ENCODE measurements at regions not wholly inside any gene's neighbourhood (a gene's known extent, or its start where the extent isn't known, plus 50 kb on each side); places are given as distances from the start of the nearest gene placed in this dataset.
A peak's percentile ranks its signal among the peaks of the same experiment; 100 is the strongest.
"Not testable (repeated sequence)": the region's sequence is repeated elsewhere in the genome, so short reads cannot be mapped to it uniquely, and the experiment has no call there.

- H2BK12ac ChIP-seq (ENCODE audit: low read length in 2 of 2) = no peak overlapping the region
- no peak overlapping the region for H2AFZ ChIP-seq (ENCODE audit: low read depth, low read length)
- no peak overlapping the region for H3K9ac ChIP-seq (ENCODE audit: low read length)
- no peaks in the 10 kb centered on the region for H3K4me1 ChIP-seq (ENCODE audit: control insufficient read depth, insufficient read depth, low read depth, low read length)
- H4K8ac ChIP-seq (ENCODE audit: low read length) = no peak overlapping the region
- no peak overlapping the region for H2AK5ac ChIP-seq (ENCODE audit: low read length, severe bottlenecking)
- peaks cover 0 to 12% of the 10 kb centered on the region in 2 experiments for H3K27me3 ChIP-seq (ENCODE audit: control insufficient read depth in 1 of 2, insufficient read depth in 1 of 2, low read length in 2 of 2)
- no peak overlapping the region for H2BK5ac ChIP-seq (ENCODE audit: low read depth, low read length, poor library complexity, severe bottlenecking)
- H3K4ac ChIP-seq (ENCODE audit: low read depth in 1 of 2, low read length in 2 of 2) = no peak overlapping the region
- H3K18ac ChIP-seq (ENCODE audit: low read depth in 1 of 2, low read length in 2 of 2) = no peak overlapping the region
- no peak overlapping the region for H2BK120ac ChIP-seq (ENCODE audit: low read depth, low read length)
- H3K4me2 ChIP-seq (ENCODE audit: low read length, poor library complexity, severe bottlenecking) = no peak overlapping the region
- H3K79me1 ChIP-seq (replicated peaks; ENCODE audit: low read length, poor library complexity, severe bottlenecking) = no peaks in the 10 kb centered on the region
- WGBS = 58% methylated on average over 4 of the region's 4 CpGs
- no peak overlapping the region for H3K27ac ChIP-seq (ENCODE audit: low read length, poor library complexity, severe bottlenecking)
- no peak overlapping the region for H3K4me3 ChIP-seq (ENCODE audit: insufficient read depth in 1 of 2, low read depth in 1 of 2, low read length in 2 of 2)
- H3K36me3 ChIP-seq (ENCODE audit: control insufficient read depth in 1 of 2, insufficient read depth in 2 of 2, low read depth in 1 of 2, low read length in 2 of 2) = no peaks in the 10 kb centered on the region
- no peak for DNase-seq
- H3K23ac ChIP-seq (ENCODE audit: low read length in 2 of 2) = no peak overlapping the region
- peak overlapping the region in 1 of 2 experiments; percentile 48 for H3K14ac ChIP-seq (ENCODE audit: low read length in 2 of 2)
- H4K91ac ChIP-seq (ENCODE audit: low read length) = no peak overlapping the region
- no peaks in the 10 kb centered on the region for H3K9me3 ChIP-seq (ENCODE audit: control insufficient read depth, low read length)
- no peak overlapping the region for H2BK15ac ChIP-seq (ENCODE audit: low read depth, poor library complexity, severe bottlenecking)
These were observed 121.5 kb upstream of the CACHD1 start for GRCh38 chr1:64348270-64348960.

GRCh38 chr1:64348961-64349648 is 120.8 kb upstream of the CACHD1 start:
- Histone ChIP-seq H2BK120ac (ENCODE audit: low read depth, low read length) (no peak overlapping the region), H3K4me1 (ENCODE audit: control insufficient read depth, insufficient read depth, low read depth, low read length) (no peaks in the 10 kb centered on the region), H2AK5ac (ENCODE audit: low read length, severe bottlenecking) (no peak overlapping the region), H3K4me3 (ENCODE audit: insufficient read depth in 1 of 2, low read depth in 1 of 2, low read length in 2 of 2) (no peak overlapping the region), H3K4me2 (ENCODE audit: low read length, poor library complexity, severe bottlenecking) (no peak overlapping the region), H2BK12ac (ENCODE audit: low read length in 2 of 2) (no peak overlapping the region), H4K91ac (ENCODE audit: low read length) (peak overlapping the region; percentile 85), H3K9me3 (ENCODE audit: control insufficient read depth, low read length) (no peaks in the 10 kb centered on the region), H3K9ac (ENCODE audit: low read length) (no peak overlapping the region), H2BK15ac (ENCODE audit: low read depth, poor library complexity, severe bottlenecking) (no peak overlapping the region), H2BK5ac (ENCODE audit: low read depth, low read length, poor library complexity, severe bottlenecking) (no peak overlapping the region), H3K79me1 (replicated peaks; ENCODE audit: low read length, poor library complexity, severe bottlenecking) (no peaks in the 10 kb centered on the region), H3K23ac (ENCODE audit: low read length in 2 of 2) (no peak overlapping the region), H4K8ac (ENCODE audit: low read length) (no peak overlapping the region), H3K4ac (ENCODE audit: low read depth in 1 of 2, low read length in 2 of 2) (no peak overlapping the region), H3K27ac (ENCODE audit: low read length, poor library complexity, severe bottlenecking) (no peak overlapping the region), H3K36me3 (ENCODE audit: control insufficient read depth in 1 of 2, insufficient read depth in 2 of 2, low read depth in 1 of 2, low read length in 2 of 2) (no peaks in the 10 kb centered on the region), H3K18ac (ENCODE audit: low read depth in 1 of 2, low read length in 2 of 2) (no peak overlapping the region), H2AFZ (ENCODE audit: low read depth, low read length) (no peak overlapping the region), H3K27me3 (ENCODE audit: control insufficient read depth in 1 of 2, insufficient read depth in 1 of 2, low read length in 2 of 2) (peaks cover 0 to 12% of the 10 kb centered on the region in 2 experiments), H3K14ac (ENCODE audit: low read length in 2 of 2) (peak overlapping the region in 1 of 2 experiments; percentile 50)
- WGBS = 86% methylated on average over 6 of the region's 6 CpGs
- no peak for DNase-seq

GRCh38 chr1:64355534-64355933 is 114.4 kb upstream of the CACHD1 start:
- H3K27me3 ChIP-seq (ENCODE audit: control insufficient read depth in 1 of 2, insufficient read depth in 1 of 2, low read length in 2 of 2) = peaks cover 18 to 21% of the 10 kb centered on the region in 2 experiments
- not testable (repeated sequence) for H3K9ac ChIP-seq (ENCODE audit: low read length); H3K14ac ChIP-seq (ENCODE audit: low read length in 2 of 2); H2AK5ac ChIP-seq (ENCODE audit: low read length, severe bottlenecking); H2BK15ac ChIP-seq (ENCODE audit: low read depth, poor library complexity, severe bottlenecking); H2BK120ac ChIP-seq (ENCODE audit: low read depth, low read length); H3K27ac ChIP-seq (ENCODE audit: low read length, poor library complexity, severe bottlenecking); H3K4me1 ChIP-seq (ENCODE audit: control insufficient read depth, insufficient read depth, low read depth, low read length); H2BK5ac ChIP-seq (ENCODE audit: low read depth, low read length, poor library complexity, severe bottlenecking); H3K9me3 ChIP-seq (ENCODE audit: control insufficient read depth, low read length); H3K18ac ChIP-seq (ENCODE audit: low read depth in 1 of 2, low read length in 2 of 2); H4K8ac ChIP-seq (ENCODE audit: low read length); H3K4me2 ChIP-seq (ENCODE audit: low read length, poor library complexity, severe bottlenecking); H3K79me1 ChIP-seq (replicated peaks; ENCODE audit: low read length, poor library complexity, severe bottlenecking); H3K23ac ChIP-seq (ENCODE audit: low read length in 2 of 2); H4K91ac ChIP-seq (ENCODE audit: low read length); H3K4me3 ChIP-seq (ENCODE audit: insufficient read depth in 1 of 2, low read depth in 1 of 2, low read length in 2 of 2); H2BK12ac ChIP-seq (ENCODE audit: low read length in 2 of 2); H3K4ac ChIP-seq (ENCODE audit: low read depth in 1 of 2, low read length in 2 of 2); DNase-seq; H2AFZ ChIP-seq (ENCODE audit: low read depth, low read length); H3K36me3 ChIP-seq (ENCODE audit: control insufficient read depth in 1 of 2, insufficient read depth in 2 of 2, low read depth in 1 of 2, low read length in 2 of 2)
- 23% methylated on average over 2 of the region's 2 CpGs for WGBS

GRCh38 chr1:64356636-64357256 is 113.2 kb upstream of the CACHD1 start:
- no peak overlapping the region for H4K91ac ChIP-seq (ENCODE audit: low read length)
- H3K9ac ChIP-seq (ENCODE audit: low read length) = no peak overlapping the region
- no peak overlapping the region for H3K18ac ChIP-seq (ENCODE audit: low read depth in 1 of 2, low read length in 2 of 2)
- no peak overlapping the region for H2BK15ac ChIP-seq (ENCODE audit: low read depth, poor library complexity, severe bottlenecking)
- H3K23ac ChIP-seq (ENCODE audit: low read length in 2 of 2) = no peak overlapping the region
- H3K36me3 ChIP-seq (ENCODE audit: control insufficient read depth in 1 of 2, insufficient read depth in 2 of 2, low read depth in 1 of 2, low read length in 2 of 2) = no peaks in the 10 kb centered on the region
- H3K4ac ChIP-seq (ENCODE audit: low read depth in 1 of 2, low read length in 2 of 2) = no peak overlapping the region
- no peak overlapping the region for H3K4me2 ChIP-seq (ENCODE audit: low read length, poor library complexity, severe bottlenecking)
- no peak overlapping the region for H2BK12ac ChIP-seq (ENCODE audit: low read length in 2 of 2)
- H3K14ac ChIP-seq (ENCODE audit: low read length in 2 of 2) = no peak overlapping the region
- no peak overlapping the region for H2BK120ac ChIP-seq (ENCODE audit: low read depth, low read length)
- no peak overlapping the region for H2AK5ac ChIP-seq (ENCODE audit: low read length, severe bottlenecking)
- 10% methylated on average over 11 of the region's 15 CpGs for WGBS
- no peak overlapping the region for H2BK5ac ChIP-seq (ENCODE audit: low read depth, low read length, poor library complexity, severe bottlenecking)
- peak overlapping the region; percentile 12 for H4K8ac ChIP-seq (ENCODE audit: low read length)
- H3K4me3 ChIP-seq (ENCODE audit: insufficient read depth in 1 of 2, low read depth in 1 of 2, low read length in 2 of 2) = no peak overlapping the region
- H3K27ac ChIP-seq (ENCODE audit: low read length, poor library complexity, severe bottlenecking) = no peak overlapping the region
- peaks cover 18 to 21% of the 10 kb centered on the region in 2 experiments for H3K27me3 ChIP-seq (ENCODE audit: control insufficient read depth in 1 of 2, insufficient read depth in 1 of 2, low read length in 2 of 2)
- no peak for DNase-seq
- H3K9me3 ChIP-seq (ENCODE audit: control insufficient read depth, low read length) = no peaks in the 10 kb centered on the region
- H3K79me1 ChIP-seq (replicated peaks; ENCODE audit: low read length, poor library complexity, severe bottlenecking) = no peaks in the 10 kb centered on the region
- H2AFZ ChIP-seq (ENCODE audit: low read depth, low read length) = no peak overlapping the region
- peaks cover 2% of the 10 kb centered on the region for H3K4me1 ChIP-seq (ENCODE audit: control insufficient read depth, insufficient read depth, low read depth, low read length)

All from mesenchymal stem cell (in vitro differentiated cells and primary cell).